ENCODE measurements at regions not wholly inside any gene's neighbourhood (a gene's known extent, or its start where the extent isn't known, plus 50 kb on each side); places are given as distances from the start of the nearest gene placed in this dataset.

DNA sequence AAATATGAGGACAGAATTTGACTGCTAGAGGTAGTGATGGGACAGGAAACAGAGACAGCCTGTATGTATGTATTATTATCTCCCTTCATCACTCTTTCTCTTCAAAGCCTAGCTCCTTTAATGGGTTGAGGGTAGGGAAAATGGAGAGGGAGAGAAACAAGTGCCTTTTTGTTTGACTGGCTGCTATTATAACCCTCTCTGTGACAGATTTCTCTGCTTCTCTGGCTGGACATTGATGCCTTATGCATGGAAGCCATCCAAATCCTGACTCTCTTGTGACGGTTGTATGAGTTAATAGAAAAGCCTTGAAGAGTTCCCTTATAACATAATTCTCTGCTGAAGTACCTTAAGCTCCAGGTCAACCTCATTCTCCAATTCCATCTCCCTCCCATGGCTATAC lies 118.5 kb upstream of the COL5A2 start:
- no peaks in the 10 kb centered on the region for H3K4me1 ChIP-seq (ENCODE audit: insufficient read depth, low read length)
- H3K9me3 ChIP-seq (ENCODE audit: low read length), result no peaks in the 10 kb centered on the region
- H3K27me3 ChIP-seq (ENCODE audit: control insufficient read depth in 1 of 2, insufficient read depth in 2 of 2, low read length in 2 of 2), result no peaks in the 10 kb centered on the region
- H3K36me3 ChIP-seq (ENCODE audit: insufficient read depth, low read length), result no peaks in the 10 kb centered on the region
- H3K27ac ChIP-seq (ENCODE audit: low read depth, low read length), result no peak overlapping the region
- H3K9ac ChIP-seq (ENCODE audit: low read length), result no peak overlapping the region
- H3K4me3 ChIP-seq (ENCODE audit: low read depth in 1 of 2, low read length in 2 of 2), result no peak overlapping the region

DNA sequence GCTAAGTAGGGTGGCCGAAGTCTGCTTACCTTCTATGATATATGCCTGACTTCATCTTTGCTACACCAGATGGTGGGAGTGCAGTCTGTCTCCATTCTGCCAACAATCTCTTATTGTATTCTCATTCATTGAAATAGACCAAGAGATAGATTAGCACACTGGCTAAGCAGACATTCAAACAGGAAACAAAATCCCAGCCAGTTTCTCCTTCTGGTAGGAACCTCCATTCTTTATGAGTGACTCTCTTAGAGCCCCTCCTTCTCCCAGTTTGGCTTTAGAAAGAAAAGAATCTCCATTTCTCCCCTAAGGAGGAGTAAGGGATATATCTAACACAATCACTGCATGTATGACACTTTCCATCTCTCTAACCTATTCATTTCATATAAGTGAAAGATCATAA lies 118.9 kb upstream of the COL5A2 start:
- Histone ChIP-seq H3K27me3 (ENCODE audit: control insufficient read depth in 1 of 2, insufficient read depth in 2 of 2, low read length in 2 of 2) (no peaks in the 10 kb centered on the region), H3K4me1 (ENCODE audit: insufficient read depth, low read length) (no peaks in the 10 kb centered on the region), H3K9me3 (ENCODE audit: low read length) (no peaks in the 10 kb centered on the region), H3K9ac (ENCODE audit: low read length) (no peak overlapping the region), H3K36me3 (ENCODE audit: insufficient read depth, low read length) (no peaks in the 10 kb centered on the region), H3K4me3 (ENCODE audit: low read depth in 1 of 2, low read length in 2 of 2) (no peak overlapping the region), H3K27ac (ENCODE audit: low read depth, low read length) (no peak overlapping the region)

- Histone ChIP-seq H3K27me3 (ENCODE audit: control insufficient read depth in 1 of 2, insufficient read depth in 2 of 2, low read length in 2 of 2) (no peaks in the 10 kb centered on the region), H3K4me1 (ENCODE audit: insufficient read depth, low read length) (no peaks in the 10 kb centered on the region), H3K27ac (ENCODE audit: low read depth, low read length) (no peak overlapping the region), H3K9ac (ENCODE audit: low read length) (no peak overlapping the region), H3K9me3 (ENCODE audit: low read length) (no peaks in the 10 kb centered on the region), H3K4me3 (ENCODE audit: low read depth in 1 of 2, low read length in 2 of 2) (no peak overlapping the region), H3K36me3 (ENCODE audit: insufficient read depth, low read length) (no peaks in the 10 kb centered on the region)
These were observed 120.4 kb upstream of the COL5A2 start for GRCh38 chr2:189299974-189300373.

- Histone ChIP-seq H3K36me3 (ENCODE audit: insufficient read depth, low read length) (no peaks in the 10 kb centered on the region), H3K4me1 (ENCODE audit: insufficient read depth, low read length) (no peaks in the 10 kb centered on the region), H3K9me3 (ENCODE audit: low read length) (no peaks in the 10 kb centered on the region), H3K27me3 (ENCODE audit: control insufficient read depth in 1 of 2, insufficient read depth in 2 of 2, low read length in 2 of 2) (no peaks in the 10 kb centered on the region), H3K9ac (ENCODE audit: low read length) (no peak overlapping the region), H3K27ac (ENCODE audit: low read depth, low read length) (no peak overlapping the region), H3K4me3 (ENCODE audit: low read depth in 1 of 2, low read length in 2 of 2) (no peak overlapping the region)
These were observed 121.4 kb upstream of the COL5A2 start for GRCh38 chr2:189300916-189301315.

- Histone ChIP-seq H3K27ac (ENCODE audit: low read depth, low read length) (no peak overlapping the region), H3K4me3 (ENCODE audit: low read depth in 1 of 2, low read length in 2 of 2) (no peak overlapping the region), H3K36me3 (ENCODE audit: insufficient read depth, low read length) (no peaks in the 10 kb centered on the region), H3K9me3 (ENCODE audit: low read length) (no peaks in the 10 kb centered on the region), H3K27me3 (ENCODE audit: control insufficient read depth in 1 of 2, insufficient read depth in 2 of 2, low read length in 2 of 2) (no peaks in the 10 kb centered on the region), H3K9ac (ENCODE audit: low read length) (no peak overlapping the region), H3K4me1 (ENCODE audit: insufficient read depth, low read length) (no peaks in the 10 kb centered on the region)
These were observed 122.8 kb upstream of the COL5A2 start for GRCh38 chr2:189302274-189302948.

- H3K4me3 ChIP-seq (ENCODE audit: low read depth in 1 of 2, low read length in 2 of 2), result no peak overlapping the region
- H3K27ac ChIP-seq (ENCODE audit: low read depth, low read length), result no peak overlapping the region
- no peak overlapping the region for H3K9ac ChIP-seq (ENCODE audit: low read length)
- H3K36me3 ChIP-seq (ENCODE audit: insufficient read depth, low read length), result no peaks in the 10 kb centered on the region
- no peaks in the 10 kb centered on the region for H3K9me3 ChIP-seq (ENCODE audit: low read length)
- H3K4me1 ChIP-seq (ENCODE audit: insufficient read depth, low read length), result no peaks in the 10 kb centered on the region
- no peaks in the 10 kb centered on the region for H3K27me3 ChIP-seq (ENCODE audit: control insufficient read depth in 1 of 2, insufficient read depth in 2 of 2, low read length in 2 of 2)
These were observed 124.8 kb upstream of the COL5A2 start for GRCh38 chr2:189304360-189304759.

DNA sequence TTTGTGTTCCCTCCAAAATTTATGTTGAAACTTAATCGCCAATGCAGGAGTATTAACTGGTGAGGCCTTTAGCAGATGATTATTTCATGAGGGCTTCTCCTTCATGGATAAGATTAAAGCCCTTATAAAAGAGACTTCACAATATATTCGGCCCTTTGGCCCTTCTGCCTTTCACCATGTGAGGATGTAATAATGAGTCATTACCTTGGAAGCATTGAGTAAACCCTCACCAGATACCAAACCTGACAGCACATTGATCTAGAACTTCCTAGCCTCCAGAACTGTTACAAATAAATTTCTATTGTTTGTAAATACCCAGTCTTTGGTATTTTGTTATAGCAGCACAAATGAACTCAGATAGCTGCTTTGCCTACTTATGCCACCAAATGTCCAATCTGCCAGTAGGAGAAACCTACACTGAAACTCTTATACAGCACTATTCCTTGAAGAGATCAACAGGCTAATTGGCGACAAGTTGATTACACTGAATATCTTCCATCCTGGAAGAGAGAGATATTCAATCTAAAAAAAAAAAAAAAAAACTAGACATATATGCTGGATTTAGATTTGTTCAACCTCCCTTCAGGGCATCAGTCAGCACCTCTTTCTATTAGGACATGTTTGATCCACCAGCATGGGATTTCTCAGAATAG lies 125.9 kb upstream of the COL5A2 start:
- no peaks in the 10 kb centered on the region for H3K27me3 ChIP-seq (ENCODE audit: control insufficient read depth in 1 of 2, insufficient read depth in 2 of 2, low read length in 2 of 2)
- no peaks in the 10 kb centered on the region for H3K36me3 ChIP-seq (ENCODE audit: insufficient read depth, low read length)

DNA sequence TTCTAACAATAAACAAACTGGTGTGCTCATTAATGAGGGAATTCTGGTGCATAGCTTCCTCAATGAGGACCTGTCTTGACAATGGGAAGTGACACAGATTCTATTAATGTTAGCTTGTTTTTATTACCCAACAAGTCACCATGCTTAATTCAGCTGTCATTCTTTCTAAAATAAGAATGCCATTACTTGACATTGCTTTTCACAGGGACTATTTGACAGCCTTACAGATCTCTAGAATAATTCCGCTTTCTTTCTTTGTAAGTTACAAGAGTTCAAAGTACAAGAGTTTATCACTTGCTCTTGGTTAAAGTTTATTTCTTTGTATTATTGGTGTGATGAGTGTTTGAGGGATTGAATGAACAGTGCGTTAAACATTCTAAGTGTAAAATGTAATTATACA lies 127.0 kb upstream of the COL5A2 start:
- Histone ChIP-seq H3K9ac (ENCODE audit: low read length) (no peak overlapping the region), H3K27ac (ENCODE audit: low read depth, low read length) (no peak overlapping the region), H3K36me3 (ENCODE audit: insufficient read depth, low read length) (no peaks in the 10 kb centered on the region), H3K4me1 (ENCODE audit: insufficient read depth, low read length) (no peaks in the 10 kb centered on the region), H3K9me3 (ENCODE audit: low read length) (no peaks in the 10 kb centered on the region), H3K27me3 (ENCODE audit: control insufficient read depth in 1 of 2, insufficient read depth in 2 of 2, low read length in 2 of 2) (no peaks in the 10 kb centered on the region), H3K4me3 (ENCODE audit: low read depth in 1 of 2, low read length in 2 of 2) (no peak overlapping the region)

More for the DNA sequence above, 125.9 kb upstream of the COL5A2 start:
- H3K9ac ChIP-seq (ENCODE audit: low read length), result no peak overlapping the region
- no peaks in the 10 kb centered on the region for H3K9me3 ChIP-seq (ENCODE audit: low read length)
- no peak overlapping the region for H3K27ac ChIP-seq (ENCODE audit: low read depth, low read length)
- H3K4me3 ChIP-seq (ENCODE audit: low read depth in 1 of 2, low read length in 2 of 2), result no peak overlapping the region
- no peaks in the 10 kb centered on the region for H3K4me1 ChIP-seq (ENCODE audit: insufficient read depth, low read length)

GRCh38 chr2:189308056-189308790 lies 128.7 kb upstream of the COL5A2 start:
- no peaks in the 10 kb centered on the region for H3K36me3 ChIP-seq (ENCODE audit: insufficient read depth, low read length)
- H3K9ac ChIP-seq (ENCODE audit: low read length), result no peak overlapping the region
- no peaks in the 10 kb centered on the region for H3K4me1 ChIP-seq (ENCODE audit: insufficient read depth, low read length)
- H3K27me3 ChIP-seq (ENCODE audit: control insufficient read depth in 1 of 2, insufficient read depth in 2 of 2, low read length in 2 of 2), result no peaks in the 10 kb centered on the region
- no peaks in the 10 kb centered on the region for H3K9me3 ChIP-seq (ENCODE audit: low read length)
- no peak overlapping the region for H3K4me3 ChIP-seq (ENCODE audit: low read depth in 1 of 2, low read length in 2 of 2)
- H3K27ac ChIP-seq (ENCODE audit: low read depth, low read length), result no peak overlapping the region

DNA sequence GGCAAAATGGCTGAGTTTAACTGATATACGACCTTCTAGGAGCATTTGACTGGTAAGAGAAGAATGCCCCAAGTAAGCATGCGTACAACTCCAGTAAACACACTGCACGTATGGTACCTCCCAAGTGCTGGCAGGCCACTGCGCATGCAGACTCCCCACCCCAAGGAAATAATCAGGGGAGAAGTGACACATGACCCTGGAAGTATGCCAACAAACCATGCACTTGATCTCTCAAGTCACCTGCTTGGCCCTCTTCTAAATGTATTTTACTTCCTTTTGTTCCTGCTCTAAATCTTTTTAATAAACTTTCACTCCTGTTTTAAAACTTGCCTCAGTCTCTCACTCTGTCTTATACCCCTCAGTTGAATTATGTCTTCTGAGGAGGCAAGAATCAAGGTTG lies 129.8 kb upstream of the COL5A2 start:
- H3K9ac ChIP-seq (ENCODE audit: low read length), result no peak overlapping the region
- H3K36me3 ChIP-seq (ENCODE audit: insufficient read depth, low read length), result no peaks in the 10 kb centered on the region
- H3K9me3 ChIP-seq (ENCODE audit: low read length), result no peaks in the 10 kb centered on the region
- H3K27ac ChIP-seq (ENCODE audit: low read depth, low read length), result no peak overlapping the region
- H3K4me3 ChIP-seq (ENCODE audit: low read depth in 1 of 2, low read length in 2 of 2), result no peak overlapping the region
- no peaks in the 10 kb centered on the region for H3K4me1 ChIP-seq (ENCODE audit: insufficient read depth, low read length)
- H3K27me3 ChIP-seq (ENCODE audit: control insufficient read depth in 1 of 2, insufficient read depth in 2 of 2, low read length in 2 of 2), result no peaks in the 10 kb centered on the region

DNA sequence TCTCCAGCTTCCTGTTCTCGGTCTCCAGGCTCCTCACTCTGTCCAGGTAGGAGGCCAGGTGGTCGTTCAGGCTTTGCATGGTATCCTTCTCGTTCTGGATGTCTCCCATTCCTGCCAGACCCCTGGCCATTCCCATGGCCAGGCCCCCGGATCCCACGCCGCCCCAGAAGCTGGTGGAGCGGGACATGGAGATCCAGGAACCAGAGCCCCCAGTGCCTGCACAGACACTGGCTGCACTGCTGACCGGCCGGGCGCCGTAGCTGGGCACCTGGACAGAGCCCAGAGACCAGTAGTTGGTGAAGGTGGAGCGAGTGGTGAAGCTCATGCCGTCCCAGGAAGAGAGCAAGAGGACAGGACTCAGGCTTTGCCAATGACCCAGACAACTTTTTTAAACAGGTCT lies 129.1 kb upstream of the WDR75 start:
- H3K4me3 ChIP-seq (ENCODE audit: low read depth in 1 of 2, low read length in 2 of 2), result no peak overlapping the region
- no peak overlapping the region for H3K9ac ChIP-seq (ENCODE audit: low read length)
- H3K9me3 ChIP-seq (ENCODE audit: low read length), result no peaks in the 10 kb centered on the region
- H3K4me1 ChIP-seq (ENCODE audit: insufficient read depth, low read length), result no peaks in the 10 kb centered on the region
- H3K27ac ChIP-seq (ENCODE audit: low read depth, low read length), result no peak overlapping the region
- H3K27me3 ChIP-seq (ENCODE audit: control insufficient read depth in 1 of 2, insufficient read depth in 2 of 2, low read length in 2 of 2), result no peaks in the 10 kb centered on the region
- no peaks in the 10 kb centered on the region for H3K36me3 ChIP-seq (ENCODE audit: insufficient read depth, low read length)
